ENCODE measurements at regions not wholly inside any gene's neighbourhood (a gene's known extent, or its start where the extent isn't known, plus 50 kb on each side); places are given as distances from the start of the nearest gene placed in this dataset.

- TF ChIP-seq MAX (IDR thresholded peaks at IDR 0.05) (no peak), REST (IDR thresholded peaks at IDR 0.05; ENCODE audit: low read depth) (no peak), TAF1 (IDR thresholded peaks at IDR 0.05; ENCODE audit: low read depth) (no peak), EP300 (IDR thresholded peaks at IDR 0.05; ENCODE audit: borderline replicate concordance) (no peak), FOXM1 (IDR thresholded peaks at IDR 0.05; ENCODE audit: borderline replicate concordance, low read depth) (no peak), YY1 (IDR thresholded peaks at IDR 0.05; ENCODE audit: low read depth) (no peak), EGR1 (IDR thresholded peaks at IDR 0.05) (no peak), CREB1 (IDR thresholded peaks at IDR 0.05; ENCODE audit: low read depth) (no peak), TCF12 (IDR thresholded peaks at IDR 0.05; ENCODE audit: low read depth) (no peak)
These were observed 665.7 kb upstream of the SLC10A2 start for GRCh38 chr13:103731959-103732358.
